ENCODE measurements at regions not wholly inside any gene's neighbourhood (a gene's known extent, or its start where the extent isn't known, plus 50 kb on each side); places are given as distances from the start of the nearest gene placed in this dataset.

- intact Hi-C loops (cut with micrococcal nuclease): no loop called here
- DNase-seq (ENCODE audit: unreplicated experiment): no peak
- no peak for TF ChIP-seq CTCF (IDR thresholded peaks at IDR 0.05; ENCODE audit: unreplicated experiment)
- no peaks in the 10 kb centered on the region for H3K9me3 Mint-ChIP-seq (ENCODE audit: unreplicated experiment)
- ChIA-PET POLR2A (no interaction called here), CTCF (interaction anchor here (0.5 kb wide), 2 partner anchors 9 to 243 kb away, joined by 5 to 7 read pairs; no protein-coding TSS in a partner anchor)
- H3K27me3 Mint-ChIP-seq (ENCODE audit: insufficient read depth, unreplicated experiment): no peaks in the 10 kb centered on the region
- H3K27ac Mint-ChIP-seq (ENCODE audit: low read depth, unreplicated experiment): peak overlapping the region; percentile 67
- H3K4me3 Mint-ChIP-seq (ENCODE audit: unreplicated experiment): no peak overlapping the region
- peaks cover 46% of the 10 kb centered on the region for H3K4me1 Mint-ChIP-seq (ENCODE audit: insufficient read depth, unreplicated experiment)
- no peaks in the 10 kb centered on the region for H3K36me3 Mint-ChIP-seq (ENCODE audit: insufficient read depth, unreplicated experiment)
- BruUV-seq (replicated peaks): no TSS peak
These were observed 188.7 kb upstream of the COL3A1 start for GRCh38 chr2:188785490-188785889.

GRCh38 chr2:188786368-188786841, 187.8 kb upstream of the COL3A1 start:
- peak; percentile 75 for DNase-seq (ENCODE audit: unreplicated experiment)
- ChIA-PET POLR2A (interaction anchor here (0.6 to 1.1 kb wide), 2 partner anchors 63 to 162 kb away, joined by 5 read pairs; no protein-coding TSS in a partner anchor), CTCF (interaction anchor here (0.7 to 1.0 kb wide), 3 partner anchors 109 to 262 kb away, joined by 3 to 4 read pairs (median 3); no protein-coding TSS in a partner anchor)
- TF ChIP-seq CTCF (IDR thresholded peaks at IDR 0.05; ENCODE audit: unreplicated experiment): no peak
- intact Hi-C loops (cut with micrococcal nuclease): no loop called here
- H3K27me3 Mint-ChIP-seq (ENCODE audit: insufficient read depth, unreplicated experiment): no peaks in the 10 kb centered on the region
- H3K36me3 Mint-ChIP-seq (ENCODE audit: insufficient read depth, unreplicated experiment): no peaks in the 10 kb centered on the region
- peaks cover 46% of the 10 kb centered on the region for H3K4me1 Mint-ChIP-seq (ENCODE audit: insufficient read depth, unreplicated experiment)
- no TSS peak for BruUV-seq (replicated peaks)
- H3K9me3 Mint-ChIP-seq (ENCODE audit: unreplicated experiment): no peaks in the 10 kb centered on the region
- peak overlapping the region; percentile 67 for H3K27ac Mint-ChIP-seq (ENCODE audit: low read depth, unreplicated experiment)
- no peak overlapping the region for H3K4me3 Mint-ChIP-seq (ENCODE audit: unreplicated experiment)

GRCh38 chr2:188787021-188787657, 187.0 kb upstream of the COL3A1 start:
- Mint-ChIP-seq H3K36me3 (ENCODE audit: insufficient read depth, unreplicated experiment) (no peaks in the 10 kb centered on the region), H3K4me3 (ENCODE audit: unreplicated experiment) (no peak overlapping the region), H3K9me3 (ENCODE audit: unreplicated experiment) (no peaks in the 10 kb centered on the region), H3K27ac (ENCODE audit: low read depth, unreplicated experiment) (peak overlapping the region; percentile 67), H3K27me3 (ENCODE audit: insufficient read depth, unreplicated experiment) (no peaks in the 10 kb centered on the region), H3K4me1 (ENCODE audit: insufficient read depth, unreplicated experiment) (peaks cover 46% of the 10 kb centered on the region)
- TF ChIP-seq CTCF (IDR thresholded peaks at IDR 0.05; ENCODE audit: unreplicated experiment): no peak
- POLR2A ChIA-PET: interaction anchor here (0.6 to 1.1 kb wide), 3 partner anchors 63 to 162 kb away, joined by 3 to 5 read pairs (median 5); no protein-coding TSS in a partner anchor
- BruUV-seq (replicated peaks): no TSS peak
- CTCF ChIA-PET: interaction anchor here (1.0 to 1.1 kb wide), 2 partner anchors 60 to 197 kb away, joined by 3 to 4 read pairs; no protein-coding TSS in a partner anchor
- no peak for DNase-seq (ENCODE audit: unreplicated experiment)
- intact Hi-C loops (cut with micrococcal nuclease): no loop called here

- CTCF ChIA-PET: interaction anchor here (1.1 kb wide), 2 partner anchors 60 to 265 kb away, joined by 3 to 4 read pairs; no protein-coding TSS in a partner anchor
- TF ChIP-seq CTCF (IDR thresholded peaks at IDR 0.05; ENCODE audit: unreplicated experiment): no peak
- POLR2A ChIA-PET: interaction anchor here (0.6 to 1.7 kb wide), 8 partner anchors 17 to 310 kb away, joined by 3 to 5 read pairs (median 4); no protein-coding TSS in a partner anchor
These were observed 186.4 kb upstream of the COL3A1 start for GRCh38 chr2:188787658-188788240.

More at GRCh38 chr2:188787658-188788240, 186.4 kb upstream of the COL3A1 start:
- no TSS peak for BruUV-seq (replicated peaks)
- intact Hi-C loops (cut with micrococcal nuclease): no loop called here
- DNase-seq (ENCODE audit: unreplicated experiment): no peak
- no peaks in the 10 kb centered on the region for H3K36me3 Mint-ChIP-seq (ENCODE audit: insufficient read depth, unreplicated experiment)
- H3K4me1 Mint-ChIP-seq (ENCODE audit: insufficient read depth, unreplicated experiment): peaks cover 46% of the 10 kb centered on the region
- H3K27me3 Mint-ChIP-seq (ENCODE audit: insufficient read depth, unreplicated experiment): no peaks in the 10 kb centered on the region
- no peak overlapping the region for H3K4me3 Mint-ChIP-seq (ENCODE audit: unreplicated experiment)
- no peaks in the 10 kb centered on the region for H3K9me3 Mint-ChIP-seq (ENCODE audit: unreplicated experiment)
- peak overlapping the region; percentile 43 for H3K27ac Mint-ChIP-seq (ENCODE audit: low read depth, unreplicated experiment)
